Parathyroid adenoma (tissue), 2 donors: ENCODE measurements at regions not wholly inside any gene's neighbourhood (a gene's known extent, or its start where the extent isn't known, plus 50 kb on each side); places are given as distances from the start of the nearest gene placed in this dataset.

ENCODE experiments used
- H2AFZ ChIP-seq: fragments of 300-600 bp; sonication (generic); one replicate; pipeline ENCODE4 v1.7.0; 2017; ENCODE audit warnings: antibody characterized with exemption, mild to moderate bottlenecking
- H3K27ac ChIP-seq: fragments of 300-600 bp; sonication (generic); one replicate; pipeline ENCODE4 v1.7.0; 2017
- H3K27me3 ChIP-seq: fragments of 300-600 bp; sonication (generic); one replicate; pipeline ENCODE4 v1.7.0; 2017; ENCODE audit warnings: low read length; ENCODE audit not compliant: control insufficient read depth, insufficient read depth
- H3K36me3 ChIP-seq: fragments of 300-600 bp; sonication (generic); one replicate; pipeline ENCODE4 v1.7.0; 2017; ENCODE audit warnings: low read length; ENCODE audit not compliant: control insufficient read depth, insufficient read depth
- H3K4me1 ChIP-seq: fragments of 300-600 bp; sonication (generic); one replicate; pipeline ENCODE4 v1.7.0; 2017; ENCODE audit warnings: control low read depth
- H3K4me2 ChIP-seq: fragments of 300-600 bp; sonication (generic); one replicate; pipeline ENCODE4 v1.7.0; 2017; ENCODE audit warnings: low read length
- H3K4me3 ChIP-seq: fragments of 300-600 bp; sonication (generic); one replicate; pipeline ENCODE4 v1.7.0; 2017; ENCODE audit warnings: low read depth, low read length
- H3K79me2 ChIP-seq: fragments of 300-600 bp; sonication (generic); one replicate; pipeline ENCODE4 v1.7.0; 2017; ENCODE audit warnings: control low read depth
- H3K9ac ChIP-seq: fragments of 300-600 bp; sonication (generic); one replicate; pipeline ENCODE4 v1.7.0; 2017; ENCODE audit warnings: mild to moderate bottlenecking
- H3K9me3 ChIP-seq: fragments of 300-600 bp; sonication (generic); one replicate; pipeline ENCODE4 v1.7.0; 2017; ENCODE audit warnings: low read length; ENCODE audit not compliant: control insufficient read depth
- TF ChIP-seq, protein P1 (sequence below): fragments of 300-600 bp; sonication (generic); IDR thresholded peaks from one replicate; pipeline ENCODE4 v1.7.0; 2017; ENCODE audit warnings: antibody characterized with exemption, mild to moderate bottlenecking
- donor health status: primary hyperparathyroidism.

DNA sequence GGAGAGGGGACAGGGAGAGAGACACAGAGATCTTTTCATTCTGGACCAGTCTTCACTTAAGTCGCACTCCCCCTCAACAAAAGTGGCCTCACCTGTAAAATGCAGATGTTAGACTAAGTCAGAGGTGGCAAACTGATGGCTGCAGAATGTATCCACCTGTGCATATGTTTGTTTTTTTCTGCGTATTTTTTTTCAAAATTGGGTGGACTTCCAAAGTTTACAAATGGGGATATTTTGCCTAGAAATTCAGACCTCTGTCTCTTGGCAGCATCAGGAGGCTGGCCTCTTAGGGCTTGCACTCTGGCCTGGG is 525.0 kb downstream of the MATN1 start:
- no peak overlapping the region for H3K4me3 ChIP-seq
- no peak overlapping the region for H3K9ac ChIP-seq
- H3K27me3 ChIP-seq: no peaks in the 10 kb centered on the region
- H3K9me3 ChIP-seq: no peaks in the 10 kb centered on the region
- no peak overlapping the region for H3K4me2 ChIP-seq
- TF ChIP-seq, protein P1, sequence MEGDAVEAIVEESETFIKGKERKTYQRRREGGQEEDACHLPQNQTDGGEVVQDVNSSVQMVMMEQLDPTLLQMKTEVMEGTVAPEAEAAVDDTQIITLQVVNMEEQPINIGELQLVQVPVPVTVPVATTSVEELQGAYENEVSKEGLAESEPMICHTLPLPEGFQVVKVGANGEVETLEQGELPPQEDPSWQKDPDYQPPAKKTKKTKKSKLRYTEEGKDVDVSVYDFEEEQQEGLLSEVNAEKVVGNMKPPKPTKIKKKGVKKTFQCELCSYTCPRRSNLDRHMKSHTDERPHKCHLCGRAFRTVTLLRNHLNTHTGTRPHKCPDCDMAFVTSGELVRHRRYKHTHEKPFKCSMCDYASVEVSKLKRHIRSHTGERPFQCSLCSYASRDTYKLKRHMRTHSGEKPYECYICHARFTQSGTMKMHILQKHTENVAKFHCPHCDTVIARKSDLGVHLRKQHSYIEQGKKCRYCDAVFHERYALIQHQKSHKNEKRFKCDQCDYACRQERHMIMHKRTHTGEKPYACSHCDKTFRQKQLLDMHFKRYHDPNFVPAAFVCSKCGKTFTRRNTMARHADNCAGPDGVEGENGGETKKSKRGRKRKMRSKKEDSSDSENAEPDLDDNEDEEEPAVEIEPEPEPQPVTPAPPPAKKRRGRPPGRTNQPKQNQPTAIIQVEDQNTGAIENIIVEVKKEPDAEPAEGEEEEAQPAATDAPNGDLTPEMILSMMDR: no peak
- H2AFZ ChIP-seq: no peak overlapping the region
- no peaks in the 10 kb centered on the region for H3K4me1 ChIP-seq
- H3K36me3 ChIP-seq: no peaks in the 10 kb centered on the region
- no peaks in the 10 kb centered on the region for H3K79me2 ChIP-seq
- H3K27ac ChIP-seq: no peak overlapping the region

DNA sequence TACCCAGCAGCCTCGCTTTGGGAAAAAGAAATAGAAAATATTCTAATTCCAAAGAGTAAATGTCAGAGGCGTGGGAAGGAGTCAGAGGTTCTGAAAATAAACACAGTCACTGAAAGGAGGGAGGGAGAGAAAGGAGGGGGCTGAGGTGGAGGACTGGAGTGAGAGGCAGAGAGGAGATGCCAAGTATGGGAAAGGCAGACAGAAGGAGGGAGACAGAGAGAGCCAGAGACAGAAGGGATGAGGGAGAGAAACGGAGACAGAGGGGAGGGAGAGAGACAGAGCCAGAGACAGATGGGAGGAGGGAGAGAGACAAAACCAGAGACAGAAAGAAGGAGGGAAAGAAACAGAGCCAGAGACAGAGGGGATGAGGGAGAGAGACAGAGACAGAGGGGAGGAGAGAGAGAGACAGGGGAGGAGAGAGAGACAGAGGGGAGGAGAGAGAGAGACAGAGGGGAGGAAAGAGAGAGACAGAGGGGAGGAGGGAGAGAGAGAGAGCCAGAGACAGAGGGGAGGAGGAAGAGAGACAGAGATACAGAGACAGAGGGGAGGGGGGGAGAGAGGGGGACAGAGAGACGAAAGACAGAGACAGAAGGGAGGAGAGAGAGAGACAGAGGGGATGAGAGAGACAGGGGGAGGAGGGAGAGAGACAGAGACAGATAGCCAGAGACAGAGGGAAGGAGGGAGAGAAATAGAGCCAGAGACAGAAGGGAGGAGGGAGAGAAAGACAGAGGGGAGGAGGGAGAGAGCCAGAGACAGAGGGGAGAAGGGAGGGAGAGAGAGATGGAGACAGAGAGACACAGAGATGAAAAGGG is 525.5 kb downstream of the MATN1 start:
- no peaks in the 10 kb centered on the region for H3K79me2 ChIP-seq
- H3K9ac ChIP-seq: no peak overlapping the region
- no peak overlapping the region for H2AFZ ChIP-seq
- no peak overlapping the region for H3K4me3 ChIP-seq
- H3K4me1 ChIP-seq: no peaks in the 10 kb centered on the region
- no peaks in the 10 kb centered on the region for H3K36me3 ChIP-seq
- no peak overlapping the region for H3K4me2 ChIP-seq
- H3K27ac ChIP-seq: no peak overlapping the region
- TF ChIP-seq, protein P1: no peak
- no peaks in the 10 kb centered on the region for H3K9me3 ChIP-seq
- H3K27me3 ChIP-seq: no peaks in the 10 kb centered on the region

DNA sequence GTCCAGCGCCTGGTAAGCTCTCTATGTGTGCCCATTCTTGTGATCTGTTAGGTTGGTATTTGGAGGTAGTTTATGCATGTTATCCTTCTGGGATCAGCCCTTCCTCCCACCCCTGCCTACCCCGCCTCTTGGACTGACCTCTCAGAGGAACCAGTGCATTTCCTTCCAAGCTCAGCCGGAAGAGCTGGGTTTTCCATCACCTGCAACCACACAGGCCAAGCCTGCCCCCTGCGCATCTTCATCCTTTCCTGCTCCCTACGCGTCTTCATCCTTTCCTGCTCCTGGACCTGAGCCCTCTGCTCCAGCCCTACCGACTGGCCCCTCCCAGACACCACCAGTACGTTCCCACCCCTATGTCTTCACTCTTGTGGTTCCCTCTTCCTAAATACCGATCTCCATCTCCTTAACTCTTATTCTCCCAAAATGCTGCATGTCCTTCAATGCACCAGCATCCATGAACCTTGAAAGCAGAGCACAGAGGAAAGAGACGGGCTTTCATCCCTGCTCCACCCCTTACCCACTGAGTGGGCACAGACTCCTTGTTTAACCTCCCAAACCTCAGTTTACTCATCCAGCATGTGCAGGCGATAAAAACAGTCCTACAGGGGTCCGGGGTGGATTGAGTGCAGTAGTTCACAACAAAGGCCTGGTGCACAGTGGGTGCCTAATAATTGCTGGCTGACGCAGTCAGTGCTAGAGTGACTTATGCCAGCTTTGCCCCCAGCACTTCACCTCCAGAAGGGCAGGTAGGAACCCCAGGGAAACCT is 526.3 kb downstream of the MATN1 start:
- Histone ChIP-seq H3K4me3 (no peak overlapping the region), H3K9me3 (no peaks in the 10 kb centered on the region), H3K36me3 (no peaks in the 10 kb centered on the region), H3K79me2 (no peaks in the 10 kb centered on the region), H2AFZ (no peak overlapping the region), H3K27ac (no peak overlapping the region), H3K27me3 (no peaks in the 10 kb centered on the region), H3K4me2 (no peak overlapping the region), H3K9ac (no peak overlapping the region), H3K4me1 (no peaks in the 10 kb centered on the region)
- TF ChIP-seq, protein P1: no peak

DNA sequence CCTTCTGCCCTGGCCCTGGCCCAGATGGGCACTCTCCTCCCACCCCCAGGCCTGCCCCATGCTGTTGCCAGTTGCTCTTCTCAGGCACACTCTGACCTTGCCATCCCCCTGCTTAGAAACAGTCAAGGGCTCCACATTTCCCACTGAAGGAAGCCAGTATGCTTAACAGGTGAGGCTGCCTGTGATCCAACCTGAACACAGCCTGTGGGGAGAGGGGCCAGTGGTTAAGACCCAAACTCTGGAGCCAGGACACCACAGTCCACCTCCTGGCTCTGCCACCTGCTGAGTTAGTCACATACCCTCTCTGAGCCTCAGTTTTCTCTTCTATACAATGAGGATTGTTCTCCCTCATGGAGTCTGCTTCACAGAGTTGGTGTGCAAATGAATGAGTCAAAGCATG is 526.9 kb downstream of the MATN1 start:
- Histone ChIP-seq H3K9ac (no peak overlapping the region), H3K79me2 (no peaks in the 10 kb centered on the region), H3K9me3 (no peaks in the 10 kb centered on the region), H3K27ac (no peak overlapping the region), H2AFZ (no peak overlapping the region), H3K4me3 (no peak overlapping the region), H3K4me1 (no peaks in the 10 kb centered on the region), H3K27me3 (no peaks in the 10 kb centered on the region), H3K4me2 (no peak overlapping the region), H3K36me3 (no peaks in the 10 kb centered on the region)
- TF ChIP-seq, protein P1: no peak
